Activated T-cell treated with anti-CD3 and anti-CD28 coated beads, Interleukin-2, amount 50 U/mL, for 24 hours (primary cell): ENCODE measurements at regions not wholly inside any gene's neighbourhood (a gene's known extent, or its start where the extent isn't known, plus 50 kb on each side); places are given as distances from the start of the nearest gene placed in this dataset.
"Not testable (repeated sequence)": the region's sequence is repeated elsewhere in the genome, so short reads cannot be mapped to it uniquely, and the experiment has no call there.

Experiments used
- DNase-seq: peaks from one replicate; pipeline ENCODE4 v3.0.0-alpha.2; 2020
- H3K27ac Mint-ChIP-seq: 2 replicates; pipeline ENCODE4 v1.8.0; 2020; ENCODE audit warnings: mild to moderate bottlenecking, mixed read lengths
- H3K27me3 Mint-ChIP-seq: 2 replicates; pipeline ENCODE4 v1.8.0; 2020; ENCODE audit warnings: mixed read lengths
- H3K36me3 Mint-ChIP-seq: 2 replicates; pipeline ENCODE4 v1.8.0; 2020; ENCODE audit warnings: low read depth, mixed read lengths
- H3K4me1 Mint-ChIP-seq: 2 replicates; pipeline ENCODE4 v1.8.0; 2020; ENCODE audit warnings: low read depth, mixed read lengths
- H3K4me3 Mint-ChIP-seq: 2 replicates; pipeline ENCODE4 v1.8.0; 2020; ENCODE audit warnings: mild to moderate bottlenecking, moderate library complexity, mixed read lengths
- H3K9me3 Mint-ChIP-seq: 2 replicates; pipeline ENCODE4 v1.8.0; 2020; ENCODE audit warnings: mixed read lengths

DNA sequence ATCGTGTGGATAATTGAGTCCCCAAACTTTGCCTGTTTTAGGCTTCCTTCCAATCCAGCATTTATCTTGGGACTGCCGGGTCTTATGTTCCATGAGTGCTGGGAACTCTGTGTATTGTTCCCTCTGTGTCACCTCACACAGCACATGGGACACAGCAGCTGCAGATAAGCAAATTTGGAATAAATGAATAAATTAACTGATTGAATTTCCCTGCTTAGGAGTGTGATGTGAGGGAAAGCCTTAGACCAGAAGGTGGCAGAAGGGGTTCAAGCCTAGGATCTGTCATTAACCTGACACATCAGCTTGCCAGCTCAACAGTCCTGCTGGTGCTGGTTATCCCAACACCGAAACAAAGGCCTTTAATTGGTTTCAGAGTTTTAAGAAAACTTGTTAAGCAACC lies 114.3 kb downstream of the OXSM start:
- Mint-ChIP-seq H3K4me1 (peaks cover 14% of the 10 kb centered on the region), H3K4me3 (no peak overlapping the region)

DNA sequence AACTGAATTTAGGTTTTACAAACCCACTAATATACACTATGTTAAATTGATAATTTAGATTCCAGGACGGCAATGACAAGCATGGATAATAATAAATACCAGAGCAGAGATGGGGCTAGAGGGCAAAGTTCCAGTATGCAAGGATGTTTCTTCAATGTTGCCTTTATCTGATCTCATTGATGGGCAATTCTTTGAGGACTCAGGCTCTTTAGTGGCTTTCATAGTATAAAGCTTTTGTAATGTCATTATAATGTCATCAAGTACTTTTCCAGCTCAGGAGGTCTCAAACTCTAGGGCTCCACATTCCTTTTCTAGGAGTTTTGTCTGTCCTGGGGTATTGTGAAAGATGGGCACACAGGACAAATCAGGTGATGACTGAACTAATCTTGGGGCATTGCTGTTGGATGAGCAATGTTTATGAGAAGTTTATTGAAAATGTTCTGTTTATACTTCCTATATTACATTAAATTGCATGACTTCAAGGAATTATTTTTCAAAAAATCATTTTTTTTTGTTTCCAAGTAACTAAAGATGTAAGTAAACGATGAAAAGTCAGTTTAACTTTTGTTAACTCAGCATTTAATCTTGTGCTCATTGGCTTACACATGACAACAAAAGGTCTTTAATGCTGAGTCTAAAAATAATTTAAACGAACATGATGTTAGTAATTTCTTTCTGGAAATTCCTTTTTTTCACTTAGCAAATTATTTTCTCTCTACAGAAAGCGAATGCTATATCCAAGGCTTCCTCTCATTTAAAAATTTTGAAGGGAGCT lies 116.4 kb downstream of the OXSM start:
- Mint-ChIP-seq H3K27ac (no peak overlapping the region), H3K4me1 (peaks cover 14% of the 10 kb centered on the region), H3K36me3 (no peaks in the 10 kb centered on the region), H3K9me3 (no peaks in the 10 kb centered on the region), H3K4me3 (no peak overlapping the region), H3K27me3 (no peaks in the 10 kb centered on the region)
- DNase-seq = no peak

More for the DNA sequence above, 114.3 kb downstream of the OXSM start:
- no peak for DNase-seq
- no peak overlapping the region for H3K27ac Mint-ChIP-seq
- no peaks in the 10 kb centered on the region for H3K9me3 Mint-ChIP-seq
- H3K27me3 Mint-ChIP-seq = no peaks in the 10 kb centered on the region
- H3K36me3 Mint-ChIP-seq = no peaks in the 10 kb centered on the region

- Mint-ChIP-seq H3K36me3 (no peaks in the 10 kb centered on the region), H3K9me3 (no peaks in the 10 kb centered on the region), H3K27me3 (no peaks in the 10 kb centered on the region), H3K4me1 (peaks cover 11% of the 10 kb centered on the region), H3K27ac (no peak overlapping the region), H3K4me3 (no peak overlapping the region)
- no peak for DNase-seq
Measured at GRCh38 chr3:25907081-25907480, 117.2 kb downstream of the OXSM start.

DNA sequence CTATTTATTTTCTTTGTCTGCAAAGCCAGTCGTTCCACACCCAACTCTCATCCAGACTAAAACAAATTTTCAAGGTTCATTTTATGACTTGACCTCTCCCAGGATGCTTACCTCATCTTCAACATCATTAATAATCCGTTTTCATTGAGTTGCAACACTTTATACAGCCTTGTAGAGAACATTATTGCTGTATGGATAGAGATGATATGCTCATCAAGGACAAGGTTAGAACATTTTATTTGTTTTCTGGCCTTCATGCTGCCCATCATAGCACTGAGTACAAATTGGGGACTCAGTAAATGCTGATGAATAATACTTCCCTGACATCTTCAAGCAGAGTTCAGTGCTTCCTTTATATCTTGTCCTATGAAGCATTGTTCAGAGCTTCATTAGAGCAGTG lies 120.2 kb downstream of the OXSM start:
- Mint-ChIP-seq H3K4me3 (no peak overlapping the region), H3K27ac (no peak overlapping the region)

DNA sequence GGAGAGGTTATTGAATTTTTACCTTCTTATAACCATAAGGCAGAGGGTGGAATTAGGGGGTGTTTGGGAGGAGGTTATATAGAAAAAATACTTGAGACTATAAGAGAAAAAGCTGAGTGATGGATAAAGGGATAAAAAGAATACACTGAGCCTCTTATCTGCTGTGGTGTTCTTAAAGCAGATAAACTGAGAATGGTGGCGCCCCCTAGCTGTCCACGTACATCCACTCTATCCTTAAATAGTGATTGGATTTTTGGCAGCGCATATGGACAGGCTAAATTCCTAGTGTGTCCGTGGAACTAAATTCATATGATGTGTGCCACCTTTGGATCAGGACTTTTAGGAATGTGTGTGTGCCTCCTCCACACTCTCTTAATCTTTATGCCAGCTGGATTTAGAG lies 121.1 kb downstream of the OXSM start:
- H3K27me3 Mint-ChIP-seq = no peaks in the 10 kb centered on the region
- no peaks in the 10 kb centered on the region for H3K36me3 Mint-ChIP-seq
- no peak overlapping the region for H3K4me3 Mint-ChIP-seq
- H3K4me1 Mint-ChIP-seq = peaks cover 3% of the 10 kb centered on the region
- no peak overlapping the region for H3K27ac Mint-ChIP-seq
- DNase-seq = peak; percentile 47
- no peaks in the 10 kb centered on the region for H3K9me3 Mint-ChIP-seq

More for the DNA sequence above, 120.2 kb downstream of the OXSM start:
- DNase-seq = no peak
- Mint-ChIP-seq H3K36me3 (no peaks in the 10 kb centered on the region), H3K9me3 (no peaks in the 10 kb centered on the region), H3K27me3 (no peaks in the 10 kb centered on the region), H3K4me1 (peaks cover 3% of the 10 kb centered on the region)

DNA sequence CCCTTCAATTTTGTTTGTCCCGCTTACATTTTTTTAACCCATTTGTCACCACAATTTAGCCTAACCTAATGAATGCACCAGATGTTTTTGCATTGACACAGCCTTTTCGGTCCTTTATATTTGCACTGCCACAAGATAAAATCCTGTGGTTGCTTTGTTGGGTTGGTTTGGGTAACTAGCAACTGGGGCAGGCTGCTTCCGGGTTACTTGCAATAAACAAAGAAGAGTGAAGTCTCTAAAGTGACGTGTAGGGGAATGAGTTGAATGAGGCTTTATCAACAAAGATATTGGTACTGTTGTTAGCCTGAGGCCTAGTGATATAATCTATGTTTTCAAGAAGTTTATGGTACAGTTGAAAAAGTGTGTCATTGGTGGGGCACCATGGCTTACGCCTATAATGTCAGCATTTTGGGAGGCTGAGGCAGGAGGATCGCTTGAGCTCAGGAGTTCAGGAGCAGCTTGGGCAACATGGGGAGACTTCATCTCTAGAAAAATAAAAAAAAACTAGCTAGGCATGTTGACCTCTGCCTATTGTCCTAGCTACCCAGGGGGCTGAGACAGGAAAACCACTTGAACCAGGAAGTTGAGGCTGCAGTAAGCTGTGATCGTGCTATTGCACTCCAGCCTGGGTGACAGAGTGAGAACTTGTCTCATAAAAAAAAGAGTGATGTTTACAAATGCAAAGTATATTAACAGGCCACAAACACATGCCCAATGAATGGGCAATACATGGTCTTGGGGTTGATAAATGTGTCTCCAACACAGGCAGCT lies 121.8 kb downstream of the OXSM start:
- peaks cover 3% of the 10 kb centered on the region for H3K4me1 Mint-ChIP-seq
- DNase-seq = no peak
- no peaks in the 10 kb centered on the region for H3K27me3 Mint-ChIP-seq
- H3K9me3 Mint-ChIP-seq = no peaks in the 10 kb centered on the region
- no peak overlapping the region for H3K4me3 Mint-ChIP-seq
- no peaks in the 10 kb centered on the region for H3K36me3 Mint-ChIP-seq
- peak overlapping the region; percentile 27 for H3K27ac Mint-ChIP-seq

DNA sequence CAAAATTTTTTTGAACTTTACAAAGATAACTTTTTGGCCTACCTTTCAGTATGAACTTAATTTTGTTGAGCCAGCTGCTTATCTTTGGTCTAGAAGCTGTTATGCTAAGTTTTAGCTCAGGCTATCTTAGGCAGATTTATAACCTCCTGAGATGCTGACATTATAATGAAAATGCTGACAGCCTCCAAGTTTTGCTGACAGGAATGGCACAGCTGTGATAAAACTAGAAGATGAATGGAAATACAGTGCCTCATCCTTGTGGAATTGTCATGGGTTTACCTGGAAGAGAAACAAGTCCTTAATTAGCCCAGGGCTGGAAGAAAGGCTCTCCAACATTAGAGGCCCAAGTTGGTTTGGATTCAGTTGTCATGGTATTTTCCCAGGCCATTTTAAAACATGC lies 123.3 kb downstream of the OXSM start:
- no peak for DNase-seq
- Mint-ChIP-seq H3K4me1 (peaks cover 3% of the 10 kb centered on the region), H3K36me3 (no peaks in the 10 kb centered on the region), H3K27me3 (peaks cover 6% of the 10 kb centered on the region), H3K4me3 (no peak overlapping the region), H3K9me3 (no peaks in the 10 kb centered on the region), H3K27ac (no peak overlapping the region)

DNA sequence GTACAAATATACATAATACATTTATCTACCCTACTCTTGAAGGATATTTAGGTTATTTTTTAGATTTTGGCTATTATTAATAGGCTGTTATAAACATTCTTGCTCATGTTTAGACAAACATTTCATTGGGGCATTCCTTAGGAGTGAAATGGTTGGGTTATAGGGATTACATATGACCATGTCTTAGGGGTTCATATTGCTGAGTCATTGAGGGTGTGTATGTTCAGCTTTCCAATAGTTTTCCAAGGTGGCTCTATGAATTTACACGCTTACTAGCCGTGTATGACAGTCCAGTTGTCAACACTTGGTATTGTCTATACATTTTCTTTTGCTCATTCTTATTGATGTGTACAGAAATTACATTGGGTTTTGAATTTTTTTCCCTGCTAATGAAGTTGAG lies 125.8 kb downstream of the OXSM start:
- peaks cover 3% of the 10 kb centered on the region for H3K4me1 Mint-ChIP-seq
- no peaks in the 10 kb centered on the region for H3K9me3 Mint-ChIP-seq
- no peak for DNase-seq
- H3K36me3 Mint-ChIP-seq = no peaks in the 10 kb centered on the region
- H3K27ac Mint-ChIP-seq = no peak overlapping the region
- peaks cover 28% of the 10 kb centered on the region for H3K27me3 Mint-ChIP-seq
- no peak overlapping the region for H3K4me3 Mint-ChIP-seq

DNA sequence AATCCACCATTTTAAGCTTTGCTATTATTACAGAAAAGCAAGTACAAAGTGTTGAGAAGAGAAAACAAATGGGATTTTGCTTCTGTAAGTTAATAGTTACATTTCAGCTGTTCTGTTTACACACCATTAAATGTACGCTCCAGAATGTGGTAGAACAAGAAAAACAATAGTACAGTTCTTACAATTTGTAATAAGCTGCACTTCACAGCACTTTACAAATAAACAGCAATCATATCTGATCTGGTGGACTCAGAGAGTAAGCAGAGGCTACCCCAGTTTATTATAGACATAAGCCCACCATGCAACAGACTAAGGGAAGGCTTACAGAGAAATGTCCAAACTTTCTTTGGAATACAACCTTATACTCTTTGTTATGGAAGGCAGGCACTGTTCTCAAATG lies 126.4 kb downstream of the OXSM start:
- Mint-ChIP-seq H3K9me3 (no peaks in the 10 kb centered on the region), H3K27me3 (peaks cover 35% of the 10 kb centered on the region)

GRCh38 chr3:25931967-25932366 lies 142.1 kb downstream of the OXSM start:
- not testable (repeated sequence) for H3K4me1 Mint-ChIP-seq

More for the DNA sequence above, 126.4 kb downstream of the OXSM start:
- no peak for DNase-seq
- Mint-ChIP-seq H3K36me3 (no peaks in the 10 kb centered on the region), H3K4me3 (no peak overlapping the region), H3K4me1 (peaks cover 3% of the 10 kb centered on the region), H3K27ac (no peak overlapping the region)

DNA sequence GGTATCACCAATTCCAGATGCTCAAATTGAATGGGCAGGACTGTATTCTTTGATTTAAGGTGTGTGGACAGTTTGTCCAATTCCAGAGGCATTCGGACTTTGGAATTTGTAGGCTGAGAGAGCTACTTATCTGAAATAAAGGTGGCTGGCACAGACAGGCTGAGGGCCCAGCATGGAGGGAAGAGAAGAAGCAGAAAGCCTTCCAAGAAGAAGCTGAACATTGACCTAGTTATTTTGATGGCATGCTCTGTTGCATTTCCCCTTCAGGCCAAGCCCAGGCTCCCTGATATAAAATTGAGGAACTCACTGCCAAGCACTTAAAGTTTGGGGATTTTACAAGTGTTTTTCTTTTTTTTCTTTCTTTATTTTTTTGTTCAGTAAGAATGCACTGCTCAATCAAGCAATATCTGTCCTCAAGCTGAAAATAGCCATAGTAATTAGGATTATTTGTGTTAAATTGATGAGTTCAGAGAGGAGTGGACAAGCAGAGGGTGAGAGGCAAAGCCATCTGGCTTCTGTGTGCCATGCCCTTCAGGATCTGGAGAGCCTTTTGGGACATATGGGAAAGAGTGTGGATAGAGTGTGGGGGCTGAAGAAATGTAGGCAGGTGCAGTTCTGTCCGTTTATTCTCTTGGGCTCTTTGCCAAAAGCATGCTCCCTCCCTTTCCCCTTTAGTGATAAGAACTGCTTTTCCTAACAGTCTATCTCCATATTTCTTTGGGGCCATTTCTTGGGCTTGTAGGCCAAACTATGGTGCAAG lies 148.9 kb downstream of the OXSM start:
- no peak for DNase-seq
- no peaks in the 10 kb centered on the region for H3K27me3 Mint-ChIP-seq
- peaks cover 5% of the 10 kb centered on the region for H3K9me3 Mint-ChIP-seq
- H3K4me3 Mint-ChIP-seq = no peak overlapping the region
- no peak overlapping the region for H3K27ac Mint-ChIP-seq
- no peaks in the 10 kb centered on the region for H3K36me3 Mint-ChIP-seq
- no peaks in the 10 kb centered on the region for H3K4me1 Mint-ChIP-seq

More at GRCh38 chr3:25931967-25932366, 142.1 kb downstream of the OXSM start:
- H3K9me3 Mint-ChIP-seq = peaks cover 19% of the 10 kb centered on the region
- H3K27ac Mint-ChIP-seq, H3K27me3 Mint-ChIP-seq, DNase-seq, H3K36me3 Mint-ChIP-seq, H3K4me3 Mint-ChIP-seq: not testable (repeated sequence)

GRCh38 chr3:25940935-25941334 lies 151.0 kb downstream of the OXSM start:
- DNase-seq = no peak
- H3K4me3 Mint-ChIP-seq = no peak overlapping the region

GRCh38 chr3:25944329-25944728 lies 154.4 kb downstream of the OXSM start:
- Mint-ChIP-seq H3K36me3 (no peaks in the 10 kb centered on the region), H3K9me3 (no peaks in the 10 kb centered on the region), H3K4me3 (no peak overlapping the region), H3K27ac (no peak overlapping the region), H3K4me1 (no peaks in the 10 kb centered on the region), H3K27me3 (no peaks in the 10 kb centered on the region)
- DNase-seq = no peak

More at GRCh38 chr3:25940935-25941334, 151.0 kb downstream of the OXSM start:
- Mint-ChIP-seq H3K27ac (no peak overlapping the region), H3K4me1 (no peaks in the 10 kb centered on the region), H3K36me3 (no peaks in the 10 kb centered on the region), H3K9me3 (no peaks in the 10 kb centered on the region), H3K27me3 (no peaks in the 10 kb centered on the region)

DNA sequence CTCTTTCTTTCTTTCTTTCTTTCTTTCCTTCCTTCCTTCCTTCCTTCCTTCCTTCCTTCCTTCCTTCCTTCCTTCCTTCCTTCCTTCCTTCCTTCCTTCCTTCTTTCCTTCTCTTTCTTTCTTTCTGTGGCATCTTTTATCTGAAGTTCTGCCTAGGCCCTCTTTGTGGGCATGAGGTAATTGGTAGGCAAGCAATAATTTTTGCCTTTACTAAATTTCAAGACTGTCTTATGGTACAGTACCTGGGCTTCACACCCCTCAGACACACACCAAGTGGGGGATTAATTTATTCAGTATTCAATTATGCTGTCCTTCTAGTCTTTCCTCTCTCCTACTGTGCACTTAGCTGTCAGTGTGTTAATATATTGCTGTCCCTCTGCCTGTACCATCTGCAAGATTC lies 155.5 kb downstream of the OXSM start:
- H3K4me1 Mint-ChIP-seq = no peaks in the 10 kb centered on the region
- DNase-seq = no peak
- no peak overlapping the region for H3K27ac Mint-ChIP-seq
- no peaks in the 10 kb centered on the region for H3K36me3 Mint-ChIP-seq
- H3K27me3 Mint-ChIP-seq = no peaks in the 10 kb centered on the region
- H3K9me3 Mint-ChIP-seq = no peaks in the 10 kb centered on the region
- no peak overlapping the region for H3K4me3 Mint-ChIP-seq
